HepG2 (cell line): ENCODE measurements at regions not wholly inside any gene's neighbourhood (a gene's known extent, or its start where the extent isn't known, plus 50 kb on each side); places are given as distances from the start of the nearest gene placed in this dataset.

ENCODE experiments used
- ATAC-seq: fragments of 200-7000 bp; cut with Tn5 transposase; 3 replicates; pipeline ENCODE4 v1.9.1; 2020; ENCODE audit warnings: mild to moderate bottlenecking, moderate library complexity
- BruUV-seq: library from RNA; stranded (reverse); fragments of 400-500 nt; replicated peaks from 2 replicates; lab custom pipeline; 2021; lab: Mats Ljungman, UMichigan
- CTCF ChIA-PET: fragments of 300-600 bp; formaldehyde crosslinking; extraction: SDS; loops from one replicate; lab custom pipeline; 2021; ENCODE audit warnings: low total read pairs, inconsistent platforms, low intra/inter-chr PET ratio; lab: Yijun Ruan, JAX
- POLR2A ChIA-PET: fragments of 350-600 bp; sonication (Branson Sonifier 250); formaldehyde crosslinking; loops from one replicate; lab custom pipeline; 2020; ENCODE audit warnings: antibody characterized with exemption, inconsistent platforms; lab: Yijun Ruan, JAX
- DNase-seq: peaks from one replicate; pipeline ENCODE4 v3.0.0-alpha.2; 2015; ENCODE audit warnings: low spot score
- FAIRE-seq: peaks from 3 replicates; lab custom pipeline; 2011; peaks lifted over from hg19 to GRCh38; lab: Jason Lieb, UNC
- H2AFZ ChIP-seq: one replicate; pipeline ENCODE4 v1.6.1; 2011; ENCODE audit warnings: low read length, inconsistent platforms
- H3K27ac ChIP-seq: fragments of 300-600 bp; 3 replicates; pipeline ENCODE4 v1.8.0; 2011; ENCODE audit warnings: mixed run types, mild to moderate bottlenecking, mixed read lengths, low read length, inconsistent platforms; ENCODE audit not compliant: insufficient read depth; ENCODE audit errors: extremely low read length
- H3K27me3 ChIP-seq, 2 experiments: fragments of 200-600 bp in 1 of 2; 2 replicates in 1 of 2; 3 replicates in 1 of 2; pipeline versions ENCODE4 v1.6.0 to v1.8.0; 2011; ENCODE audit warnings: low read length in 2 of 2, mild to moderate bottlenecking in 2 of 2, moderate library complexity in 2 of 2, inconsistent platforms in 1 of 2; ENCODE audit not compliant: insufficient read depth in 2 of 2, control insufficient read depth in 1 of 2
- H3K36me3 ChIP-seq, 2 experiments: fragments of 200-600 bp in 1 of 2; replicated peaks in 1 of 2; 2 replicates in 1 of 2; 3 replicates in 1 of 2; pipeline versions ENCODE4 v1.5.1 to v1.8.0; 2011; ENCODE audit warnings: low read length in 2 of 2, inconsistent platforms in 1 of 2; ENCODE audit not compliant: insufficient read depth in 2 of 2, control insufficient read depth in 1 of 2
- H3K4me1 ChIP-seq: 2 replicates; pipeline ENCODE4 v1.5.1; 2012; ENCODE audit warnings: low read length, inconsistent platforms; ENCODE audit not compliant: insufficient read depth
- H3K4me2 ChIP-seq: 2 replicates; pipeline ENCODE4 v1.6.0; 2011; ENCODE audit warnings: low read depth, low read length, inconsistent platforms
- H3K4me3 ChIP-seq, 3 experiments: fragments of 200-600 bp in 1 of 3; sonication (generic), shearing (Covaris generic) in 1 of 3; replicated peaks in 1 of 3; 2 replicates each; pipeline ENCODE4 v1.5.1; 2011 to 2016; ENCODE audit warnings: low read length in 3 of 3, inconsistent platforms in 2 of 3, low read depth in 2 of 3, mild to moderate bottlenecking in 2 of 3, control low read depth in 1 of 3, mixed read lengths in 1 of 3; ENCODE audit not compliant: insufficient read depth in 1 of 3
- H3K79me2 ChIP-seq: one replicate; pipeline ENCODE4 v1.6.1; 2011; ENCODE audit warnings: low read length, inconsistent platforms; ENCODE audit not compliant: insufficient read depth
- H3K9ac ChIP-seq: 2 replicates; pipeline ENCODE4 v1.6.0; 2011; ENCODE audit warnings: mild to moderate bottlenecking, low read depth, low read length, inconsistent platforms; ENCODE audit not compliant: insufficient read depth
- H3K9me3 ChIP-seq: 2 replicates; pipeline ENCODE4 v1.5.1; 2012; ENCODE audit warnings: mild to moderate bottlenecking, low read length
- H4K20me1 ChIP-seq: 2 replicates; pipeline ENCODE4 v1.6.0; 2011; ENCODE audit warnings: inconsistent platforms, mild to moderate bottlenecking, low read length, moderate library complexity; ENCODE audit not compliant: insufficient read depth
- ADNP ChIP-seq: sonication (generic); formaldehyde crosslinking; IDR thresholded peaks from 2 replicates; pipeline ENCODE4 v1.4.0; 2020; ENCODE audit warnings: missing genetic modification reagents
- BHLHE40 ChIP-seq: IDR thresholded peaks from 2 replicates; pipeline ENCODE4 v1.6.1; 2011; ENCODE audit warnings: low read length, improper control_type of control experiment
- HOXA3 ChIP-seq: sonication (generic); formaldehyde crosslinking; IDR thresholded peaks from 2 replicates; pipeline ENCODE4 v1.5.0; 2020; ENCODE audit warnings: missing genetic modification reagents
- KDM5B ChIP-seq: sonication (generic); formaldehyde crosslinking; IDR thresholded peaks from 2 replicates; pipeline ENCODE4 v1.4.0; 2020; ENCODE audit warnings: missing genetic modification reagents, mild to moderate bottlenecking, borderline replicate concordance
- PITX1 ChIP-seq: sonication (generic); formaldehyde crosslinking; IDR thresholded peaks from 2 replicates; pipeline ENCODE4 v1.5.1; 2020; ENCODE audit warnings: mild to moderate bottlenecking, missing genetic modification reagents
- SPEN ChIP-seq: sonication (generic); formaldehyde crosslinking; IDR thresholded peaks from 2 replicates; pipeline ENCODE4 v1.5.1; 2020; ENCODE audit warnings: low read depth, mild to moderate bottlenecking, missing genetic modification reagents
- USF2 ChIP-seq, 2 experiments: sonication (generic) in 1 of 2; formaldehyde crosslinking in 1 of 2; IDR thresholded peaks; 2 replicates each; pipeline versions ENCODE4 v1.5.1 to v1.6.1; 2011 to 2020; ENCODE audit warnings: borderline replicate concordance in 1 of 2, low read depth in 1 of 2, low read length in 1 of 2, mild to moderate bottlenecking in 1 of 2, missing genetic modification reagents in 1 of 2, moderate library complexity in 1 of 2
- ZBTB40 ChIP-seq, 2 experiments: fragments of 450-650 bp in 1 of 2; sonication (generic) in 1 of 2; formaldehyde crosslinking in 1 of 2; IDR thresholded peaks; 2 replicates each; pipeline versions ENCODE4 v1.6.1 to v1.8.0; 2016 to 2022; ENCODE audit warnings: antibody characterized with exemption in 1 of 2, mild to moderate bottlenecking in 1 of 2, missing genetic modification reagents in 1 of 2
- ZNF317 ChIP-seq: sonication (generic); formaldehyde crosslinking; IDR thresholded peaks from 2 replicates; pipeline ENCODE4 v1.5.0; 2020; ENCODE audit warnings: mild to moderate bottlenecking, missing genetic modification reagents
- ZNF543 ChIP-seq: sonication (generic); formaldehyde crosslinking; IDR thresholded peaks from 2 replicates; pipeline ENCODE4 v1.4.0; 2020; ENCODE audit warnings: mild to moderate bottlenecking, missing genetic modification reagents
- ZNF547 ChIP-seq: sonication (generic); formaldehyde crosslinking; IDR thresholded peaks from 2 replicates; pipeline ENCODE4 v1.5.1; 2020; ENCODE audit warnings: mild to moderate bottlenecking, missing genetic modification reagents
- ZNF788 ChIP-seq: sonication (generic); formaldehyde crosslinking; IDR thresholded peaks from 2 replicates; pipeline ENCODE4 v1.5.0; 2020; ENCODE audit warnings: mild to moderate bottlenecking, missing genetic modification reagents, borderline replicate concordance
- whole genome bisulfite sequencing: methylation state at CpG from one replicate; pipeline ENCODE4 v1.1.6; 2017; ENCODE audit warnings: low lambda C conversion rate; 5-methylcytosine and 5-hydroxymethylcytosine counted together
- in situ Hi-C: cut with HindIII; loops from 2 replicates; pipeline ENCODE4 v1.10.0; 2017; ENCODE audit warnings: low pct_unique_long_range_greater_than_20kb; ENCODE audit not compliant: extremely low pct_ligation_motif_present
- intact Hi-C: fragments of 100-400 bp; cut with micrococcal nuclease; formaldehyde crosslinking; loops from one replicate; pipeline ENCODE4 v1.10.0; 2022; ENCODE audit not compliant: unreplicated experiment

- no TSS peak for BruUV-seq
- no peaks in the 10 kb centered on the region for H3K36me3 ChIP-seq
- no peaks in the 10 kb centered on the region for H3K9me3 ChIP-seq
- peak overlapping the region; percentile 93 for H2AFZ ChIP-seq
- POLR2A ChIA-PET, result interaction anchor here (0.6 to 2.2 kb wide), 5 partner anchors 10 to 985 kb away, joined by 3 to 7 read pairs (median 5); partner anchors contain the start of gene TRIM27
- FAIRE-seq (no peak), ATAC-seq (peak; percentile 70), DNase-seq (peak; percentile 29)
- H3K27ac ChIP-seq, result no peak overlapping the region
- H3K9ac ChIP-seq, result peak overlapping the region; percentile 37
- CTCF ChIA-PET, result no interaction called here
- peak overlapping the region; percentile 91 for H3K4me2 ChIP-seq
- peaks cover 32% of the 10 kb centered on the region for H3K4me1 ChIP-seq
- 7% methylated on average over 33 of the region's 33 CpGs for WGBS
- H4K20me1 ChIP-seq, result no peaks in the 10 kb centered on the region
- peak overlapping the region; percentile 49 to 71 (median 62) for H3K4me3 ChIP-seq
- no peaks in the 10 kb centered on the region for H3K79me2 ChIP-seq
- in situ Hi-C loops (no loop called here), intact Hi-C loops (no loop called here)
- no peaks in the 10 kb centered on the region; a peak in 2 of 5 replicates for H3K27me3 ChIP-seq
- TF ChIP-seq USF2 (IDR thresholded peaks at IDR 0.05; ENCODE audit: low read depth, low read length), result no peak
- TF ChIP-seq USF2 (CRISPR knock-in tag; IDR thresholded peaks at IDR 0.05; ENCODE audit: borderline replicate concordance), result no peak
- peak; percentile 80; the same call in 1 of the 2 replicates for TF ChIP-seq ADNP
- no peak for TF ChIP-seq PITX1 (CRISPR knock-in tag)
- TF ChIP-seq SPEN (CRISPR knock-in tag), result peak; percentile 34; the same call in 1 of the 2 replicates
- TF ChIP-seq ZNF547 (CRISPR knock-in tag), result no peak
- TF ChIP-seq ZNF317, result 0 out of 2 replicates have a peak, but pooled peaks have one; percentile 8
- TF ChIP-seq ZNF788 (CRISPR knock-in tag), result 0 out of 2 replicates have a peak, but pooled peaks have one; percentile 21
- TF ChIP-seq BHLHE40, result no peak
- peak; percentile 33; the same call in 1 of the 2 replicates for TF ChIP-seq ZNF543 (CRISPR knock-in tag)
- TF ChIP-seq HOXA3 (CRISPR knock-in tag), result 0 out of 2 replicates have a peak, but pooled peaks have one; percentile 4
- TF ChIP-seq ZBTB40 (IDR thresholded peaks at IDR 0.05), result no peak
- no peak for TF ChIP-seq ZBTB40 (CRISPR knock-in tag; IDR thresholded peaks at IDR 0.05)
- TF ChIP-seq KDM5B, result peak; percentile 36; the same call in 1 of the 2 replicates
Measured at GRCh38 chr6:28757429-28758045, 166.2 kb downstream of the TRIM27 start.
